Suppressor macrophage (primary cell): ENCODE measurements at regions not wholly inside any gene's neighbourhood (a gene's known extent, or its start where the extent isn't known, plus 50 kb on each side); places are given as distances from the start of the nearest gene placed in this dataset.

Experiments
- DNase-seq, 4 experiments: peaks; one replicate each; pipeline ENCODE4 v3.0.0-alpha.2; 2020 to 2022

- no peak for DNase-seq
Observed at GRCh38 chr4:71938776-71939175, 93.0 kb upstream of the NPFFR2 start.

- DNase-seq: peak in 3 of 4 experiments; percentile 7 to 21 (median 16)
Observed at GRCh38 chr4:71941001-71941400, 90.8 kb upstream of the NPFFR2 start.

GRCh38 chr4:71944956-71945355, 86.8 kb upstream of the NPFFR2 start:
- DNase-seq: no peak

- DNase-seq: no peak
Observed at GRCh38 chr4:71945791-71946190, 86.0 kb upstream of the NPFFR2 start.

GRCh38 chr4:71958978-71959377, 72.8 kb upstream of the NPFFR2 start:
- no peak for DNase-seq

GRCh38 chr4:71962622-71963264, 69.1 kb upstream of the NPFFR2 start:
- DNase-seq: no peak

- DNase-seq: no peak
Observed at GRCh38 chr4:71974681-71975080, 57.1 kb upstream of the NPFFR2 start.

- no peak for DNase-seq
Observed at GRCh38 chr4:71976523-71976922, 55.3 kb upstream of the NPFFR2 start.

GRCh38 chr4:71978210-71978835, 53.5 kb upstream of the NPFFR2 start:
- peak; percentile 10 to 67 (median 40) for DNase-seq

GRCh38 chr4:71980976-71981375, 50.8 kb upstream of the NPFFR2 start:
- no peak for DNase-seq
